HepG2 (cell line): ENCODE measurements at regions not wholly inside any gene's neighbourhood (a gene's known extent, or its start where the extent isn't known, plus 50 kb on each side); places are given as distances from the start of the nearest gene placed in this dataset.

Experiments
- ATAC-seq: fragments of 200-7000 bp; cut with Tn5 transposase; 3 replicates; pipeline ENCODE4 v1.9.1; 2020; ENCODE audit warnings: mild to moderate bottlenecking, moderate library complexity
- BruUV-seq: library from RNA; stranded (reverse); fragments of 400-500 nt; replicated peaks from 2 replicates; lab custom pipeline; 2021; lab: Mats Ljungman, UMichigan
- CTCF ChIA-PET: fragments of 300-600 bp; formaldehyde crosslinking; extraction: SDS; loops from one replicate; lab custom pipeline; 2021; ENCODE audit warnings: low total read pairs, inconsistent platforms, low intra/inter-chr PET ratio; lab: Yijun Ruan, JAX
- POLR2A ChIA-PET: fragments of 350-600 bp; sonication (Branson Sonifier 250); formaldehyde crosslinking; loops from one replicate; lab custom pipeline; 2020; ENCODE audit warnings: antibody characterized with exemption, inconsistent platforms; lab: Yijun Ruan, JAX
- DNase-seq: peaks from one replicate; pipeline ENCODE4 v3.0.0-alpha.2; 2015; ENCODE audit warnings: low spot score
- FAIRE-seq: peaks from 3 replicates; lab custom pipeline; 2011; peaks lifted over from hg19 to GRCh38; lab: Jason Lieb, UNC
- H2AFZ ChIP-seq: one replicate; pipeline ENCODE4 v1.6.1; 2011; ENCODE audit warnings: low read length, inconsistent platforms
- H3K27ac ChIP-seq: fragments of 300-600 bp; 3 replicates; pipeline ENCODE4 v1.8.0; 2011; ENCODE audit warnings: mixed run types, mild to moderate bottlenecking, mixed read lengths, low read length, inconsistent platforms; ENCODE audit not compliant: insufficient read depth; ENCODE audit errors: extremely low read length
- H3K27me3 ChIP-seq, 2 experiments: fragments of 200-600 bp in 1 of 2; 2 replicates in 1 of 2; 3 replicates in 1 of 2; pipeline versions ENCODE4 v1.6.0 to v1.8.0; 2011; ENCODE audit warnings: low read length in 2 of 2, mild to moderate bottlenecking in 2 of 2, moderate library complexity in 2 of 2, inconsistent platforms in 1 of 2; ENCODE audit not compliant: insufficient read depth in 2 of 2, control insufficient read depth in 1 of 2
- H3K36me3 ChIP-seq, 2 experiments: fragments of 200-600 bp in 1 of 2; replicated peaks in 1 of 2; 2 replicates in 1 of 2; 3 replicates in 1 of 2; pipeline versions ENCODE4 v1.5.1 to v1.8.0; 2011; ENCODE audit warnings: low read length in 2 of 2, inconsistent platforms in 1 of 2; ENCODE audit not compliant: insufficient read depth in 2 of 2, control insufficient read depth in 1 of 2
- H3K4me1 ChIP-seq: 2 replicates; pipeline ENCODE4 v1.5.1; 2012; ENCODE audit warnings: low read length, inconsistent platforms; ENCODE audit not compliant: insufficient read depth
- H3K4me2 ChIP-seq: 2 replicates; pipeline ENCODE4 v1.6.0; 2011; ENCODE audit warnings: low read depth, low read length, inconsistent platforms
- H3K4me3 ChIP-seq, 3 experiments: fragments of 200-600 bp in 1 of 3; sonication (generic), shearing (Covaris generic) in 1 of 3; replicated peaks in 1 of 3; 2 replicates each; pipeline ENCODE4 v1.5.1; 2011 to 2016; ENCODE audit warnings: low read length in 3 of 3, inconsistent platforms in 2 of 3, low read depth in 2 of 3, mild to moderate bottlenecking in 2 of 3, control low read depth in 1 of 3, mixed read lengths in 1 of 3; ENCODE audit not compliant: insufficient read depth in 1 of 3
- H3K79me2 ChIP-seq: one replicate; pipeline ENCODE4 v1.6.1; 2011; ENCODE audit warnings: low read length, inconsistent platforms; ENCODE audit not compliant: insufficient read depth
- H3K9ac ChIP-seq: 2 replicates; pipeline ENCODE4 v1.6.0; 2011; ENCODE audit warnings: mild to moderate bottlenecking, low read depth, low read length, inconsistent platforms; ENCODE audit not compliant: insufficient read depth
- H3K9me3 ChIP-seq: 2 replicates; pipeline ENCODE4 v1.5.1; 2012; ENCODE audit warnings: mild to moderate bottlenecking, low read length
- H4K20me1 ChIP-seq: 2 replicates; pipeline ENCODE4 v1.6.0; 2011; ENCODE audit warnings: inconsistent platforms, mild to moderate bottlenecking, low read length, moderate library complexity; ENCODE audit not compliant: insufficient read depth
- FOSL1 ChIP-seq: sonication (generic); formaldehyde crosslinking; IDR thresholded peaks from 2 replicates; pipeline ENCODE4 v1.9.0; 2021; ENCODE audit warnings: missing genetic modification reagents, borderline replicate concordance
- FOXP1 ChIP-seq, 2 experiments: fragments of 450-650 bp in 1 of 2; IDR thresholded peaks; 2 replicates each; pipeline ENCODE4 v1.6.1; 2017 to 2018; ENCODE audit warnings: antibody characterized with exemption in 1 of 2
- HDAC6 ChIP-seq: fragments of 200-600 bp; sonication (generic); IDR thresholded peaks from 2 replicates; pipeline ENCODE4 v1.7.0; 2017; ENCODE audit warnings: mild to moderate bottlenecking, antibody characterized with exemption, low read length, low read depth
- KLF15 ChIP-seq: sonication (generic); formaldehyde crosslinking; IDR thresholded peaks from 2 replicates; pipeline ENCODE4 v1.8.1; 2023; ENCODE audit warnings: borderline replicate concordance, mild to moderate bottlenecking, inconsistent platforms, missing genetic modification reagents, mixed read lengths
- KMT2B ChIP-seq: IDR thresholded peaks from 2 replicates; pipeline ENCODE4 v1.6.1; 2016; ENCODE audit warnings: missing genetic modification reagents, missing compliant biosample characterization
- MTA1 ChIP-seq: sonication (generic); formaldehyde crosslinking; IDR thresholded peaks from 2 replicates; pipeline ENCODE4 v1.4.0; 2020; ENCODE audit warnings: missing genetic modification reagents, mild to moderate bottlenecking, borderline replicate concordance
- PHB2 ChIP-seq: fragments of 450-650 bp; IDR thresholded peaks from 2 replicates; pipeline ENCODE4 v1.6.1; 2018; ENCODE audit not compliant: partially characterized antibody
- PTBP1 ChIP-seq: fragments of 200-400 bp; formaldehyde crosslinking; IDR thresholded peaks from 2 replicates; pipeline ENCODE4 v1.6.1; 2018; ENCODE audit warnings: low read length, low read depth; ENCODE audit not compliant: poor library complexity, severe bottlenecking
- SMC3 ChIP-seq: IDR thresholded peaks from 2 replicates; pipeline ENCODE4 v1.6.1; 2011; ENCODE audit warnings: low read length, improper control_type of control experiment
- SP2 ChIP-seq: sonication (generic); formaldehyde crosslinking; IDR thresholded peaks from 2 replicates; pipeline ENCODE4 v1.5.1; 2020; ENCODE audit warnings: mild to moderate bottlenecking, missing genetic modification reagents
- WIZ ChIP-seq: sonication (generic); formaldehyde crosslinking; IDR thresholded peaks from 2 replicates; pipeline ENCODE4 v1.5.1; 2020; ENCODE audit warnings: mild to moderate bottlenecking, missing genetic modification reagents
- ZGPAT ChIP-seq: IDR thresholded peaks from 2 replicates; pipeline ENCODE4 v1.6.1; 2016; ENCODE audit warnings: mild to moderate bottlenecking
- ZNF121 ChIP-seq: sonication (generic); formaldehyde crosslinking; IDR thresholded peaks from 2 replicates; pipeline ENCODE4 v1.5.0; 2020; ENCODE audit warnings: mild to moderate bottlenecking, missing genetic modification reagents
- ZNF326 ChIP-seq: sonication (generic); formaldehyde crosslinking; IDR thresholded peaks from 2 replicates; pipeline ENCODE4 v1.4.0; 2020; ENCODE audit warnings: missing genetic modification reagents, borderline replicate concordance
- ZNF678 ChIP-seq: sonication (generic); formaldehyde crosslinking; IDR thresholded peaks from 2 replicates; pipeline ENCODE4 v1.4.0; 2020; ENCODE audit warnings: mild to moderate bottlenecking, missing genetic modification reagents
- WGBS: methylation state at CpG from one replicate; pipeline ENCODE4 v1.1.6; 2017; ENCODE audit warnings: low lambda C conversion rate; 5-methylcytosine and 5-hydroxymethylcytosine counted together
- in situ Hi-C: cut with HindIII; loops from 2 replicates; pipeline ENCODE4 v1.10.0; 2017; ENCODE audit warnings: low pct_unique_long_range_greater_than_20kb; ENCODE audit not compliant: extremely low pct_ligation_motif_present
- intact Hi-C: fragments of 100-400 bp; cut with micrococcal nuclease; formaldehyde crosslinking; loops from one replicate; pipeline ENCODE4 v1.10.0; 2022; ENCODE audit not compliant: unreplicated experiment
- TF ChIP-seq, protein P1 (sequence below): sonication (generic); formaldehyde crosslinking; IDR thresholded peaks from 2 replicates; pipeline ENCODE4 v1.4.0; 2020; ENCODE audit warnings: mild to moderate bottlenecking, missing genetic modification reagents

DNA sequence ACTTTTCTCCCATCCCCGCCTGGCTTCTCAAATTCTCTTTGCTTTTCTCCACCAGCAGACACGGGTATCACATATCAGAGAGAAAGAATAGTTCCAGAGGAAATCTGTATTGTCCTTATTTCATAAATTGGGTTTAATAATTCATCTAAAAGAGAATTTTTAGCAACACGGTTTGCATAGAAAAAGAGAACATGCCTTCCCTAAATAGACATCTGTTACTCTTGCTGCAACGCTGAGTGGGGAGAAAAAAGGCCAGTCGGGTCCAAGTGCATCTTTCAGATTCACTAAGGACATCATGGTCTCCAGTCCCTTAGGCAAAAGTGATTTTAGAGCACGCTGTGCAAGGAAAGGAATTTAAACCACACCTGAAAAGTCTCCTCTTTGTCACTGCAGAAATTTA, 201.3 kb downstream of the ABHD5 start:
- ATAC-seq, result no peak
- Histone ChIP-seq H3K4me3 (no peak overlapping the region), H3K79me2 (no peaks in the 10 kb centered on the region), H3K27ac (no peak overlapping the region), H3K36me3 (no peaks in the 10 kb centered on the region), H3K4me1 (0 out of 2 replicates have a peak, but pooled peaks cover 6% of the 10 kb centered on the region), H3K9me3 (no peaks in the 10 kb centered on the region), H4K20me1 (no peaks in the 10 kb centered on the region), H3K9ac (no peak overlapping the region), H3K4me2 (no peak overlapping the region)
- in situ Hi-C loops, result no loop called here
- intact Hi-C loops, result no loop called here
- POLR2A ChIA-PET, result no interaction called here
- no peak for DNase-seq
- WGBS, result 1% methylated on average over 6 of the region's 6 CpGs
- TF ChIP-seq SP2 (CRISPR knock-in tag) (no peak), ZNF326 (CRISPR knock-in tag) (no peak), KLF15 (CRISPR knock-in tag) (no peak), MTA1 (no peak), HDAC6 (no peak), PTBP1 (no peak), FOSL1 (CRISPR knock-in tag) (no peak), ZGPAT (CRISPR knock-in tag) (no peak), FOXP1 (IDR thresholded peaks at IDR 0.05) (no peak), FOXP1 (CRISPR knock-in tag; IDR thresholded peaks at IDR 0.05) (no peak), ZNF678 (CRISPR knock-in tag) (no peak), KMT2B (CRISPR knock-in tag) (no peak), SMC3 (no peak), WIZ (CRISPR knock-in tag) (no peak), PHB2 (no peak), ZNF121 (CRISPR knock-in tag) (no peak)
- TF ChIP-seq, protein P1, sequence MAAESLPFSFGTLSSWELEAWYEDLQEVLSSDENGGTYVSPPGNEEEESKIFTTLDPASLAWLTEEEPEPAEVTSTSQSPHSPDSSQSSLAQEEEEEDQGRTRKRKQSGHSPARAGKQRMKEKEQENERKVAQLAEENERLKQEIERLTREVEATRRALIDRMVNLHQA (CRISPR knock-in tag), result no peak
- TF ChIP-seq, all 625 proteins: peak for 0
- CTCF ChIA-PET, result no interaction called here
- H2AFZ ChIP-seq, result no peak overlapping the region
- peaks cover 1 to 40% of the 10 kb centered on the region in 2 experiments; a peak in 3 of 5 replicates for H3K27me3 ChIP-seq
- no TSS peak for BruUV-seq
- no peak for FAIRE-seq
